Upper lobe of left lung (tissue), 6 donors: ENCODE measurements at regions not wholly inside any gene's neighbourhood (a gene's known extent, or its start where the extent isn't known, plus 50 kb on each side); places are given as distances from the start of the nearest gene placed in this dataset.
A peak's percentile ranks its signal among the peaks of the same experiment; 100 is the strongest.
"Not testable (repeated sequence)": the region's sequence is repeated elsewhere in the genome, so short reads cannot be mapped to it uniquely, and the experiment has no call there.

Source experiments
- ATAC-seq, 2 donors: fragments of 200-7000 bp; cut with Tn5 transposase; one replicate each; pipeline ENCODE4 v1.9.1; 2022; ENCODE audit warnings: mild to moderate bottlenecking in 2 of 2, moderate library complexity in 2 of 2; ENCODE audit not compliant: low FRiP score in 2 of 2
- DNase-seq, 2 donors: peaks; one replicate each; pipeline ENCODE4 v3.0.0-alpha.2; 2019 to 2020
- H3K27ac ChIP-seq, 4 donors: fragments of 200-600 bp; sonication (generic); one replicate each; pipeline ENCODE4 v1.5.1; 2016 to 2019
- H3K27me3 ChIP-seq, 4 donors: fragments of 200-600 bp; sonication (generic); one replicate each; pipeline ENCODE4 v1.5.1; 2017 to 2019
- H3K36me3 ChIP-seq, 4 donors: fragments of 200-600 bp; sonication (generic); one replicate each; pipeline ENCODE4 v1.5.1; 2016 to 2019
- H3K4me1 ChIP-seq, 4 donors: fragments of 200-600 bp; sonication (generic); one replicate each; pipeline ENCODE4 v1.5.1; 2018 to 2019
- H3K4me3 ChIP-seq, 4 donors: fragments of 200-600 bp; sonication (generic); one replicate each; pipeline ENCODE4 v1.5.1; 2017 to 2019; ENCODE audit warnings: mild to moderate bottlenecking in 2 of 4, moderate library complexity in 1 of 4
- H3K9me3 ChIP-seq, 4 donors: fragments of 200-600 bp; sonication (generic); one replicate each; pipeline ENCODE4 v1.5.1; 2018 to 2019
- CTCF ChIP-seq, 6 experiments: fragments of 450-650 bp in 4 of 6; fragments of 200-600 bp in 2 of 6; sonication (generic) in 2 of 6; IDR thresholded peaks; one replicate each; pipeline ENCODE4 v1.5.1; 2016 to 2019; ENCODE audit warnings: antibody characterized with exemption in 6 of 6
- EP300 ChIP-seq, 4 donors: sonication (generic); formaldehyde crosslinking; IDR thresholded peaks; one replicate each; pipeline ENCODE4 v1.5.1; 2017; ENCODE audit warnings: antibody characterized with exemption in 4 of 4, control low read depth in 2 of 4
- POLR2A ChIP-seq, 4 donors: fragments of 450-650 bp; IDR thresholded peaks; one replicate each; pipeline ENCODE4 v1.5.1; 2016 to 2017; ENCODE audit warnings: antibody characterized with exemption in 4 of 4, mild to moderate bottlenecking in 2 of 4
- POLR2AphosphoS5 ChIP-seq, 2 donors: sonication (generic); formaldehyde crosslinking; IDR thresholded peaks; one replicate each; pipeline ENCODE4 v1.5.1; 2017; ENCODE audit warnings: antibody characterized with exemption in 2 of 2
- WGBS, 2 donors: methylation state at CpG; one replicate each; pipeline ENCODE4 v1.1.5; 2017 to 2018; 5-methylcytosine and 5-hydroxymethylcytosine counted together
- donor health status: DM: no; HTN: no; CAD: no; lungs with moderate emphysema.
- donor health status: DM: no; HTN: yes; CAD: no; lungs with severe emphysema.

DNA sequence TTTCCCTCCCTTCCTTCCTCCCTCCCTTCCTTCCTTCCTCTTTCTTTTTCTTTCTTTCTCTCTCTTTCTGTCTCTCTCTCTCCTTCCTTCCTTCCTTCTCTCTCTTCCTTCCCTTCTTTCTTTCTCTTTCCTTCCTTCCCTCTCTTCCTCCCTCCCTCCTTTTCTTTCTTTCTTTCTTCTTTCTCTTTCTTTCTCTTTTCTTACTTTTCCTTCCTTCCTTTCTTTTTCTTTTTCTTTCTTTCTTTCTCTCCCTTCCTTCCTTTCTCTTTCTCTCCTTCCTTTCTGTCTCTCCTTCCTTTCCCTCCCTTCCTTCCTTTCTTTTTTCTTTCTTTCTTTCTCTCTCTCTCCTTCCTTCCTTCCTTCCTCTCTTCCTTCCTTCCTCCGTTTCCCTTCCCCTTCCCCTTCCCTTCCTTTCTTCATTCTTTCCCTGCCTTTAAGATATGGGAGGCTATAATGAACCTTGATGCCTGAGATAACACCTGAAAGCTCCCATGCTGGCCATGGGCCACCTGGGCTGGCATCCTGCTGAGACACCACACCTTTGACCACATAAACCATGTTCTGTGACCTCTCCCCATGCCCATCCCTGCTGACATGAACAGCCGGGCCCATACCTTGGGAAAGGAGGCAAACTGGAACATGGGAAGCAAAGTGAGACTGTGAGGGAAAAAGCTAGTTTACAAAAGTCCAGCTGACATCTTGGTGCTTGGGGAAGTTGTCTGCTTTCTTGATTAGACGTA is 197.8 kb upstream of the ZNF618 start:
- Histone ChIP-seq H3K9me3 (no peaks in the 10 kb centered on the region), H3K36me3 (no peaks in the 10 kb centered on the region), H3K27me3 (no peaks in the 10 kb centered on the region), H3K4me3 (no peak overlapping the region), H3K27ac (no peak overlapping the region), H3K4me1 (peaks cover 0 to 11% (median 1%) of the 10 kb centered on the region in 4 donors)
- 67 to 80% methylated on average over 3 of the region's 3 CpGs for WGBS, 2 donors
- DNase-seq: no peak
- no peak for ATAC-seq
- TF ChIP-seq POLR2AphosphoS5 (IDR thresholded peaks at IDR 0.05) (no peak), CTCF (IDR thresholded peaks at IDR 0.05) (no peak), POLR2A (IDR thresholded peaks at IDR 0.05) (no peak)

DNA sequence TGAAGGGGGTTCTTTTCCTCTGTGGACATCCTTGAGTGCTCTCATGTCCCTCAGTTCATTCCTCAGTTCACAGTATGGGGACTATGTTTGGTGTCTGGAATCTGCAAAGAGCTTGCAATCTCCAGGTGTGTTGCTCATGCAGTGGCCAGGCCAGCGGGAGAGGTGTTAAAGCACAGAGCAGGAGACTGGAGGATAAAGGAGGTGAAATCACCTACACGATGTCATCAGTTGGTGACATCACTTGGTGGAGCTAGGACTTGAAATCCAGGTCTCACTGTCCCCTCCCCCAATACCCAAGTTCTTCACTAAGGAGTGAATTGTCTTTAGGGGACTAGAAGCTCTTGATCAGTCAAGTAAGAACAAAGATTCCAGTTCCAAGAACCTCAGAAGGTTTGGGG is 197.3 kb upstream of the ZNF618 start:
- 71 to 80% methylated on average over 2 of the region's 2 CpGs for WGBS, 2 donors

GRCh38 chr9:113682297-113682771 is 193.8 kb upstream of the ZNF618 start:
- no peak for TF ChIP-seq POLR2A (IDR thresholded peaks at IDR 0.05)
- peak; percentile 66 to 87 (median 74) for TF ChIP-seq CTCF (IDR thresholded peaks at IDR 0.05)
- H3K27ac ChIP-seq: no peak overlapping the region
- WGBS, 2 donors: 12 to 13% methylated on average over 9 of the region's 9 CpGs

More for the DNA sequence above, 197.3 kb upstream of the ZNF618 start:
- ATAC-seq (no peak), DNase-seq (no peak)
- no peaks in the 10 kb centered on the region for H3K36me3 ChIP-seq
- no peaks in the 10 kb centered on the region for H3K27me3 ChIP-seq
- H3K27ac ChIP-seq: no peak overlapping the region
- H3K4me1 ChIP-seq: peaks cover 0 to 11% (median 1%) of the 10 kb centered on the region in 4 donors
- H3K4me3 ChIP-seq: no peak overlapping the region
- H3K9me3 ChIP-seq: no peaks in the 10 kb centered on the region
- TF ChIP-seq POLR2A (IDR thresholded peaks at IDR 0.05): no peak
- no peak for TF ChIP-seq POLR2AphosphoS5 (IDR thresholded peaks at IDR 0.05)
- TF ChIP-seq CTCF (IDR thresholded peaks at IDR 0.05): no peak
- no peak for TF ChIP-seq EP300 (IDR thresholded peaks at IDR 0.05)

GRCh38 chr9:113685636-113686035 is 190.5 kb upstream of the ZNF618 start:
- peaks cover 6 to 20% (median 9%) of the 10 kb centered on the region in 4 donors for H3K4me1 ChIP-seq
- not testable (repeated sequence) for H3K9me3 ChIP-seq, H3K4me3 ChIP-seq, DNase-seq, ATAC-seq, H3K36me3 ChIP-seq, H3K27ac ChIP-seq
- 64 to 66% methylated on average over 6 of the region's 6 CpGs for WGBS, 2 donors
- H3K27me3 ChIP-seq: peaks cover 0 to 11% (median 8%) of the 10 kb centered on the region in 4 donors

More at GRCh38 chr9:113682297-113682771, 193.8 kb upstream of the ZNF618 start:
- H3K36me3 ChIP-seq: no peaks in the 10 kb centered on the region
- no peaks in the 10 kb centered on the region for H3K9me3 ChIP-seq
- no peaks in the 10 kb centered on the region for H3K27me3 ChIP-seq
- ATAC-seq (peak; percentile 78 to 88), DNase-seq (peak in 1 of 2 donors; percentile 76)
- H3K4me3 ChIP-seq: no peak overlapping the region
- H3K4me1 ChIP-seq: peaks cover 0 to 10% (median 1%) of the 10 kb centered on the region in 4 donors

DNA sequence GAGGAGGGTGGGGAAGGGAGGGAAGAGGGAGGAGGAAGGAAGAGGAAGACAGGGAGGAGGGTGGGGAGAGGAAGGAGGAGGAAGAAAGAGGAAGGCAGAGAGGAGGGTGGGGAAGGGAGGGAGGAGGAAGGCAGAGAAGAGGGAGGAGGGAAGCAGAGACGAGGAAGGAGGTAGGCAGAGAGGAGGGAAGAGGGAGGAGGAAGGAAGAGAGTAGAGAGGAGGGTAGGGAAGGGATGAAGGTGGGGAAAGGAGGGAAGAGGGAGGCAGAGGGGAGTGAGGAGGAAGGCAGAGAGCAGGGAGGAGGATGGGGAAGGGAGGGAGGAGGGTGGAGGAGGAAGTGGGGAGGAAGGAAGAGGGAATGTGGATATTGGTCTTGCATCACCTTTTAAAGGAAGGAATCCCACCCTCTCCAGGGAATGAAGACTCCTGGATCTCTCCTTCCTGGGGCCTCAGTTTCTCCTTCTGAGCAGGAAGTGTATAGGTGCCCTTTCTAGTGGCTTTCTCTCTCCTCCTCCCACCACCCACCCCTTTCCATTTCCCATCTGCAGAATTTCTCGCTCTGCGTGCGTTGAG is 188.9 kb upstream of the ZNF618 start:
- Histone ChIP-seq H3K27me3 (peaks cover 0 to 11% (median 8%) of the 10 kb centered on the region in 4 donors), H3K9me3 (no peaks in the 10 kb centered on the region), H3K36me3 (no peaks in the 10 kb centered on the region), H3K4me1 (peaks cover 6 to 18% (median 9%) of the 10 kb centered on the region in 4 donors), H3K4me3 (no peak overlapping the region), H3K27ac (no peak overlapping the region)
- WGBS, 2 donors: 21 to 34% methylated on average over 4 of the region's 4 CpGs
- no peak for ATAC-seq
- no peak for DNase-seq
- TF ChIP-seq EP300 (IDR thresholded peaks at IDR 0.05): no peak
- no peak for TF ChIP-seq POLR2AphosphoS5 (IDR thresholded peaks at IDR 0.05)
- TF ChIP-seq POLR2A (IDR thresholded peaks at IDR 0.05): no peak
- TF ChIP-seq CTCF (IDR thresholded peaks at IDR 0.05): no peak
